ENCODE measurements at regions not wholly inside any gene's neighbourhood (a gene's known extent, or its start where the extent isn't known, plus 50 kb on each side); places are given as distances from the start of the nearest gene placed in this dataset.

DNA sequence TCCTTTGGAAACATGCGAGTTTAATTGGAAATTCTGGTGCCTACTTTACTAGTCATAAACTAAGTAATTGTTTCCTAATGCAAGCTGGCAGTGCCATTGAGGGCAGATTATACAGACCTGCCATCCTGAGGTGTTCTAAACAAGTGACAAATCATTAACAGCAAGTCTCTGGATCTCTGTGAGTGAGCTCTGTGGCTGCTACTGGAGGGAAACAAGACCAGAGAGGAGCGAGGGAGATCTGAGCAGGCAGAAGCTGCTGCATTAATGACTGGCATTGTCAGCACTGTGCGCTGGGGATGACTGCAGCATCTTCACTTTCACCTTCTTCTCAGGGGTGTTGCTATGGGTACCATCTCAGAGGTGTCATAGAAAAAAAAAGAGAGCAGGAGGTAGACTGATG is 308.4 kb upstream of the DPH6 start:
- WGBS (ENCODE audit: low lambda C conversion rate): 1% methylated on average over 3 of the region's 3 CpGs
- Histone ChIP-seq H3K36me3 (replicated peaks in 1 of 2; ENCODE audit: control insufficient read depth in 1 of 2, insufficient read depth in 2 of 2, low read length in 2 of 2) (no peaks in the 10 kb centered on the region), H4K20me1 (ENCODE audit: insufficient read depth, low read length) (no peaks in the 10 kb centered on the region), H3K27me3 (ENCODE audit: control insufficient read depth in 1 of 2, insufficient read depth in 2 of 2, low read length in 2 of 2) (no peaks in the 10 kb centered on the region), H3K4me3 (replicated peaks in 1 of 3; ENCODE audit: insufficient read depth in 1 of 3, low read depth in 2 of 3, low read length in 3 of 3) (no peak overlapping the region), H3K4me2 (ENCODE audit: low read depth, low read length) (no peak overlapping the region), H3K4me1 (ENCODE audit: insufficient read depth, low read length) (no peaks in the 10 kb centered on the region), H2AFZ (ENCODE audit: low read length) (peak overlapping the region; percentile 15), H3K9ac (ENCODE audit: insufficient read depth, low read depth, low read length) (no peak overlapping the region), H3K27ac (ENCODE audit: extremely low read length, insufficient read depth, low read length) (no peak overlapping the region), H3K79me2 (ENCODE audit: insufficient read depth, low read length) (no peaks in the 10 kb centered on the region), H3K9me3 (ENCODE audit: low read length) (no peaks in the 10 kb centered on the region)
- TF ChIP-seq, protein P1, sequence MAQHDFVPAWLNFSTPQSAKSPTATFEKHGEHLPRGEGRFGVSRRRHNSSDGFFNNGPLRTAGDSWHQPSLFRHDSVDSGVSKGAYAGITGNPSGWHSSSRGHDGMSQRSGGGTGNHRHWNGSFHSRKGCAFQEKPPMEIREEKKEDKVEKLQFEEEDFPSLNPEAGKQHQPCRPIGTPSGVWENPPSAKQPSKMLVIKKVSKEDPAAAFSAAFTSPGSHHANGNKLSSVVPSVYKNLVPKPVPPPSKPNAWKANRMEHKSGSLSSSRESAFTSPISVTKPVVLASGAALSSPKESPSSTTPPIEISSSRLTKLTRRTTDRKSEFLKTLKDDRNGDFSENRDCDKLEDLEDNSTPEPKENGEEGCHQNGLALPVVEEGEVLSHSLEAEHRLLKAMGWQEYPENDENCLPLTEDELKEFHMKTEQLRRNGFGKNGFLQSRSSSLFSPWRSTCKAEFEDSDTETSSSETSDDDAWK (CRISPR knock-in tag; IDR thresholded peaks at IDR 0.05): no peak
- TF ChIP-seq, protein P2, sequence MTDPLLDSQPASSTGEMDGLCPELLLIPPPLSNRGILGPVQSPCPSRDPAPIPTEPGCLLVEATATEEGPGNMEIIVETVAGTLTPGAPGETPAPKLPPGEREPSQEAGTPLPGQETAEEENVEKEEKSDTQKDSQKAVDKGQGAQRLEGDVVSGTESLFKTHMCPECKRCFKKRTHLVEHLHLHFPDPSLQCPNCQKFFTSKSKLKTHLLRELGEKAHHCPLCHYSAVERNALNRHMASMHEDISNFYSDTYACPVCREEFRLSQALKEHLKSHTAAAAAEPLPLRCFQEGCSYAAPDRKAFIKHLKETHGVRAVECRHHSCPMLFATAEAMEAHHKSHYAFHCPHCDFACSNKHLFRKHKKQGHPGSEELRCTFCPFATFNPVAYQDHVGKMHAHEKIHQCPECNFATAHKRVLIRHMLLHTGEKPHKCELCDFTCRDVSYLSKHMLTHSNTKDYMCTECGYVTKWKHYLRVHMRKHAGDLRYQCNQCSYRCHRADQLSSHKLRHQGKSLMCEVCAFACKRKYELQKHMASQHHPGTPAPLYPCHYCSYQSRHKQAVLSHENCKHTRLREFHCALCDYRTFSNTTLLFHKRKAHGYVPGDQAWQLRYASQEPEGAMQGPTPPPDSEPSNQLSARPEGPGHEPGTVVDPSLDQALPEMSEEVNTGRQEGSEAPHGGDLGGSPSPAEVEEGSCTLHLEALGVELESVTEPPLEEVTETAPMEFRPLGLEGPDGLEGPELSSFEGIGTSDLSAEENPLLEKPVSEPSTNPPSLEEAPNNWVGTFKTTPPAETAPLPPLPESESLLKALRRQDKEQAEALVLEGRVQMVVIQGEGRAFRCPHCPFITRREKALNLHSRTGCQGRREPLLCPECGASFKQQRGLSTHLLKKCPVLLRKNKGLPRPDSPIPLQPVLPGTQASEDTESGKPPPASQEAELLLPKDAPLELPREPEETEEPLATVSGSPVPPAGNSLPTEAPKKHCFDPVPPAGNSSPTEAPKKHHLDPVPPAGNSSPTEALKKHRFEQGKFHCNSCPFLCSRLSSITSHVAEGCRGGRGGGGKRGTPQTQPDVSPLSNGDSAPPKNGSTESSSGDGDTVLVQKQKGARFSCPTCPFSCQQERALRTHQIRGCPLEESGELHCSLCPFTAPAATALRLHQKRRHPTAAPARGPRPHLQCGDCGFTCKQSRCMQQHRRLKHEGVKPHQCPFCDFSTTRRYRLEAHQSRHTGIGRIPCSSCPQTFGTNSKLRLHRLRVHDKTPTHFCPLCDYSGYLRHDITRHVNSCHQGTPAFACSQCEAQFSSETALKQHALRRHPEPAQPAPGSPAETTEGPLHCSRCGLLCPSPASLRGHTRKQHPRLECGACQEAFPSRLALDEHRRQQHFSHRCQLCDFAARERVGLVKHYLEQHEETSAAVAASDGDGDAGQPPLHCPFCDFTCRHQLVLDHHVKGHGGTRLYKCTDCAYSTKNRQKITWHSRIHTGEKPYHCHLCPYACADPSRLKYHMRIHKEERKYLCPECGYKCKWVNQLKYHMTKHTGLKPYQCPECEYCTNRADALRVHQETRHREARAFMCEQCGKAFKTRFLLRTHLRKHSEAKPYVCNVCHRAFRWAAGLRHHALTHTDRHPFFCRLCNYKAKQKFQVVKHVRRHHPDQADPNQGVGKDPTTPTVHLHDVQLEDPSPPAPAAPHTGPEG (CRISPR knock-in tag; IDR thresholded peaks at IDR 0.05): no peak
- no peak for TF ChIP-seq ZNF816 (CRISPR knock-in tag; IDR thresholded peaks at IDR 0.05; ENCODE audit: borderline replicate concordance)
- POLR2A ChIA-PET: no interaction called here
- CTCF ChIA-PET (ENCODE audit: low intra/inter-chr PET ratio, low total read pairs): no interaction called here
- FAIRE-seq (no peak), DNase-seq (ENCODE audit: low spot score) (no peak), ATAC-seq (no peak)
- intact Hi-C loops (cut with micrococcal nuclease; ENCODE audit: unreplicated experiment) (no loop called here), in situ Hi-C loops (cut with HindIII; ENCODE audit: extremely low pct_ligation_motif_present, low pct_unique_long_range_greater_than_20kb) (no loop called here)
- no TSS peak for BruUV-seq (replicated peaks)

Measured in HepG2 (cell line).